Gastroesophageal sphincter (tissue), 4 donors: ENCODE measurements at regions not wholly inside any gene's neighbourhood (a gene's known extent, or its start where the extent isn't known, plus 50 kb on each side); places are given as distances from the start of the nearest gene placed in this dataset.
"Not testable (repeated sequence)": the region's sequence is repeated elsewhere in the genome, so short reads cannot be mapped to it uniquely, and the experiment has no call there.

Source experiments
- ATAC-seq: fragments of 150-250 bp; one replicate; pipeline ENCODE4 v1.9.1; 2016; ENCODE audit warnings: mild to moderate bottlenecking, moderate library complexity
- H3K27ac ChIP-seq, 4 donors: fragments of 200-600 bp; sonication (generic) in 3 of 4; 1 replicate in 3 of 4; 2 replicates in 1 of 4; pipeline ENCODE4 v1.5.1; 2016 to 2019
- H3K27me3 ChIP-seq: fragments of 200-600 bp; sonication (generic); one replicate; pipeline ENCODE4 v1.5.1; 2019
- H3K36me3 ChIP-seq, 2 donors: fragments of 200-600 bp; sonication (generic); one replicate each; pipeline ENCODE4 v1.5.1; 2019; ENCODE audit warnings: control low read depth in 1 of 2
- H3K4me1 ChIP-seq, 3 donors: fragments of 200-600 bp; sonication (generic); 1 replicate in 2 of 3; 2 replicates in 1 of 3; pipeline ENCODE4 v1.5.1; 2016 to 2019; ENCODE audit warnings: control low read depth in 2 of 3
- H3K4me3 ChIP-seq, 2 donors: fragments of 200-600 bp; sonication (generic); one replicate each; pipeline ENCODE4 v1.5.1; 2019; ENCODE audit warnings: mild to moderate bottlenecking in 1 of 2, moderate library complexity in 1 of 2
- H3K9me3 ChIP-seq, 3 donors: fragments of 200-600 bp; sonication (generic); one replicate each; pipeline ENCODE4 v1.5.1; 2017 to 2019; ENCODE audit warnings: control low read depth in 2 of 3
- EP300 ChIP-seq: sonication (generic); formaldehyde crosslinking; IDR thresholded peaks from one replicate; pipeline ENCODE4 v1.6.1; 2017; ENCODE audit warnings: antibody characterized with exemption, mild to moderate bottlenecking
- POLR2A ChIP-seq, 2 donors: fragments of 450-650 bp; IDR thresholded peaks; one replicate each; pipeline ENCODE4 v1.6.1; 2017; ENCODE audit warnings: antibody characterized with exemption in 2 of 2, mild to moderate bottlenecking in 2 of 2, moderate library complexity in 1 of 2
- POLR2AphosphoS5 ChIP-seq: sonication (generic); formaldehyde crosslinking; IDR thresholded peaks from one replicate; pipeline ENCODE4 v1.6.1; 2017; ENCODE audit warnings: antibody characterized with exemption
- WGBS, 2 donors: methylation state at CpG; one replicate each; pipeline ENCODE4 v1.1.5; 2018; ENCODE audit warnings: low coverage in 1 of 2; 5-methylcytosine and 5-hydroxymethylcytosine counted together
- TF ChIP-seq, protein P1 (sequence below), 4 experiments: fragments of 200-600 bp in 2 of 4; fragments of 450-650 bp in 2 of 4; sonication (generic) in 1 of 4; IDR thresholded peaks; one replicate each; pipeline ENCODE4 v1.5.1; 2017 to 2019; ENCODE audit warnings: antibody characterized with exemption in 4 of 4, mild to moderate bottlenecking in 2 of 4, moderate library complexity in 2 of 4

GRCh38 chr4:154024097-154024694, 235.3 kb upstream of the SFRP2 start:
- H3K27me3 ChIP-seq, result no peaks in the 10 kb centered on the region
- no peak for TF ChIP-seq POLR2AphosphoS5
- TF ChIP-seq, protein P1, sequence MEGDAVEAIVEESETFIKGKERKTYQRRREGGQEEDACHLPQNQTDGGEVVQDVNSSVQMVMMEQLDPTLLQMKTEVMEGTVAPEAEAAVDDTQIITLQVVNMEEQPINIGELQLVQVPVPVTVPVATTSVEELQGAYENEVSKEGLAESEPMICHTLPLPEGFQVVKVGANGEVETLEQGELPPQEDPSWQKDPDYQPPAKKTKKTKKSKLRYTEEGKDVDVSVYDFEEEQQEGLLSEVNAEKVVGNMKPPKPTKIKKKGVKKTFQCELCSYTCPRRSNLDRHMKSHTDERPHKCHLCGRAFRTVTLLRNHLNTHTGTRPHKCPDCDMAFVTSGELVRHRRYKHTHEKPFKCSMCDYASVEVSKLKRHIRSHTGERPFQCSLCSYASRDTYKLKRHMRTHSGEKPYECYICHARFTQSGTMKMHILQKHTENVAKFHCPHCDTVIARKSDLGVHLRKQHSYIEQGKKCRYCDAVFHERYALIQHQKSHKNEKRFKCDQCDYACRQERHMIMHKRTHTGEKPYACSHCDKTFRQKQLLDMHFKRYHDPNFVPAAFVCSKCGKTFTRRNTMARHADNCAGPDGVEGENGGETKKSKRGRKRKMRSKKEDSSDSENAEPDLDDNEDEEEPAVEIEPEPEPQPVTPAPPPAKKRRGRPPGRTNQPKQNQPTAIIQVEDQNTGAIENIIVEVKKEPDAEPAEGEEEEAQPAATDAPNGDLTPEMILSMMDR (IDR thresholded peaks at IDR 0.05), result peak in 1 of 4 experiments; percentile 28
- no peak for TF ChIP-seq POLR2A (IDR thresholded peaks at IDR 0.05)
- no peaks in the 10 kb centered on the region for H3K9me3 ChIP-seq
- ATAC-seq, result no peak
- H3K36me3 ChIP-seq, result no peaks in the 10 kb centered on the region
- H3K4me3 ChIP-seq, result no peak overlapping the region
- WGBS, 2 donors, result 53 to 67% methylated on average over 3 to 5 of the region's 11 CpGs
- no peaks in the 10 kb centered on the region for H3K4me1 ChIP-seq
- H3K27ac ChIP-seq, result no peak overlapping the region

DNA sequence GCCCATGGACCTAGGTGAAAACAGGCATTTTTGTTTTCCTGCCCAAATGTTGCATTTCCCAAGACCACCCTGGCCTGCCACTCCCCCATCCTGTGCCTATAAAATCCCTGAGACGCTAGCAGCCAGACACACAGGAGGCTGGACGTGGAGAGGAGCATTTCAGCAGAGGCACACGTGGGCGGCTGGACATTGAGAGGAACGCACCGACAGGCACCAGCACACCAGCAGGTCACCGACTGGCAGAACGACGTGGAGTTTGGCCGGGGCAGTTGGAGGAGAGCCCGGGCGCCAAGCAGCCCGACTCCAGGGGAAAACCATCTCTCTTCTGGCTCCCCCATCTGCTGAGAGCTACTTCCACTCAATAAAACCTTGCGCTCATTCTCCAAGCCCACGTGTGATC, 234.8 kb upstream of the SFRP2 start:
- not testable (repeated sequence) for H3K9me3 ChIP-seq, ATAC-seq, H3K36me3 ChIP-seq, H3K4me3 ChIP-seq, H3K4me1 ChIP-seq, H3K27ac ChIP-seq, H3K27me3 ChIP-seq
- WGBS, 2 donors, result 78 to 90% methylated on average over 2 to 5 of the region's 15 CpGs

- no peaks in the 10 kb centered on the region for H3K9me3 ChIP-seq
- 75 to 78% methylated on average over 7 of the region's 7 CpGs for WGBS, 2 donors
- H3K4me1 ChIP-seq, result peaks cover 0 to 12% (median 0%) of the 10 kb centered on the region in 3 donors
- H3K4me3 ChIP-seq, result no peak overlapping the region
- no peaks in the 10 kb centered on the region for H3K36me3 ChIP-seq
- no peaks in the 10 kb centered on the region for H3K27me3 ChIP-seq
- ATAC-seq, result peak; percentile 32
- TF ChIP-seq EP300 (no peak), POLR2A (IDR thresholded peaks at IDR 0.05) (no peak), POLR2AphosphoS5 (no peak)
- TF ChIP-seq, protein P1 (IDR thresholded peaks at IDR 0.05), result no peak
- H3K27ac ChIP-seq, result no peak overlapping the region
Measured at GRCh38 chr4:154019811-154020210, 230.9 kb upstream of the SFRP2 start.

- no peaks in the 10 kb centered on the region for H3K9me3 ChIP-seq
- 62% methylated on average over 4 of the region's 4 CpGs; no CpG with 5 or more reads in 1 of the 2 donors for WGBS, 2 donors
- TF ChIP-seq EP300, result no peak
- TF ChIP-seq POLR2AphosphoS5, result no peak
- no peak for TF ChIP-seq POLR2A (IDR thresholded peaks at IDR 0.05)
- TF ChIP-seq, protein P1 (IDR thresholded peaks at IDR 0.05), result peak in 1 of 4 experiments; percentile 12
- H3K4me1 ChIP-seq, result peaks cover 0 to 19% (median 5%) of the 10 kb centered on the region in 3 donors
- H3K4me3 ChIP-seq, result no peak overlapping the region
- no peak overlapping the region for H3K27ac ChIP-seq
- H3K27me3 ChIP-seq, result no peaks in the 10 kb centered on the region
- no peak for ATAC-seq
- H3K36me3 ChIP-seq, result no peaks in the 10 kb centered on the region
Measured at GRCh38 chr4:154018659-154019058, 229.8 kb upstream of the SFRP2 start.

DNA sequence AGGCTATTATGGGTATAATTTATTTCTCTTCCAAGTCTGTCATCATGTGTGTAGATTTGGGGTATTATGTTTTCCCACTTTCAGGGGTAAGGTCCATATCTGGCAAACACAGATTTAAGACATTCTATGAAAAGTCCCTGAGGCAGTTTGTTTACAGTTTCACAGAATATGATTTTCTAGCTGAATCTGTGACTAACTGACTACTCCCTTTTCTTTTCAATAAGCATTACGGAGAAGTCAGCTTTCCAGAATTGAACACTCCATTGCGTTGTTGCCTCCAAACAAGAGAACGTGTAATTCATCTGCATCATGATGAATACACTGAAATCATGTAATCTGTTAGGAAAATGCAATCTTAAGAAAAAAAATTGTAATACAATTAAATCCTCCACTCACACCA, 226.7 kb upstream of the SFRP2 start:
- H3K27me3 ChIP-seq, result no peaks in the 10 kb centered on the region
- H3K4me3 ChIP-seq, result no peak overlapping the region
- WGBS, 2 donors, result 24 to 67% methylated on average over 3 of the region's 3 CpGs
- H3K9me3 ChIP-seq, result no peaks in the 10 kb centered on the region
- TF ChIP-seq POLR2AphosphoS5, result no peak
- TF ChIP-seq EP300, result no peak
- no peak for TF ChIP-seq POLR2A (IDR thresholded peaks at IDR 0.05)
- TF ChIP-seq, protein P1 (IDR thresholded peaks at IDR 0.05), result no peak
- ATAC-seq, result no peak
- H3K4me1 ChIP-seq, result peaks cover 0 to 19% (median 6%) of the 10 kb centered on the region in 3 donors
- H3K27ac ChIP-seq, result peak overlapping the region in 3 of 4 donors; percentile 39 to 58 (median 51)
- no peaks in the 10 kb centered on the region for H3K36me3 ChIP-seq
